Neural cell (in vitro differentiated cells): ENCODE measurements at regions not wholly inside any gene's neighbourhood (a gene's known extent, or its start where the extent isn't known, plus 50 kb on each side); places are given as distances from the start of the nearest gene placed in this dataset.

ENCODE experiments used
- EZH2 ChIP-seq: fragments of 200-600, 300-800 bp; shearing (Covaris generic), sonication (generic); IDR thresholded peaks from 2 replicates; pipeline ENCODE4 v1.6.1; 2014; ENCODE audit warnings: antibody characterized with exemption, low read length, borderline replicate concordance, mild to moderate bottlenecking; ENCODE audit not compliant: insufficient read depth, poor library complexity, severe bottlenecking
- POLR2AphosphoS5 ChIP-seq: IDR thresholded peaks from 2 replicates; pipeline ENCODE4 v1.6.1; 2012
- SMC3 ChIP-seq: fragments of 450-650 bp; conservative IDR thresholded peaks from 2 replicates; pipeline ENCODE4 v1.6.1; 2014; ENCODE audit warnings: antibody characterized with exemption, mild to moderate bottlenecking, moderate library complexity; ENCODE audit not compliant: poor library complexity

GRCh38 chr5:110043025-110043424, 353.3 kb downstream of the MAN2A1 start:
- TF ChIP-seq SMC3 = no peak
- no peak for TF ChIP-seq EZH2
- TF ChIP-seq POLR2AphosphoS5 = no peak
